ENCODE measurements at regions not wholly inside any gene's neighbourhood (a gene's known extent, or its start where the extent isn't known, plus 50 kb on each side); places are given as distances from the start of the nearest gene placed in this dataset.
"Not testable (repeated sequence)": the region's sequence is repeated elsewhere in the genome, so short reads cannot be mapped to it uniquely, and the experiment has no call there.

DNA sequence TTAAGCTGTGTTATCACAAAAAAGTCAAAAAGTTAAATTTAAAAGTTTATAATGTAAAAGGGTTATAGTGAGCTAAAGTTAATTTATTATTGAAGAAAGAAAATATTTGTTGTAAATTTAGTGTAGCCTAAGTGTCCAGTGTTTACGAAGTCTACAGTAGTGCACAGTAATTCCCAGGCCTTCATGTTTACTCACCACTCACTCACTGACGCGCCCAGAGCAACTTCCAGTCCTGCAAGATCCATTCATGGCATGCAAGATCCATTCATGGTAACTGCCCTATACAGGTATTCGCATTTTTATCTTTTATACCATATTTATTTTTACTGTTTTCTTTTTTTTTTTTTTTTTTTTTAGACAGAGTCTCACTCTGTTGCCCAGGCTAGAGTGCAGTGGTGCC lies 69.5 kb downstream of the TPRA1 start:
- no peak for DNase-seq

DNA sequence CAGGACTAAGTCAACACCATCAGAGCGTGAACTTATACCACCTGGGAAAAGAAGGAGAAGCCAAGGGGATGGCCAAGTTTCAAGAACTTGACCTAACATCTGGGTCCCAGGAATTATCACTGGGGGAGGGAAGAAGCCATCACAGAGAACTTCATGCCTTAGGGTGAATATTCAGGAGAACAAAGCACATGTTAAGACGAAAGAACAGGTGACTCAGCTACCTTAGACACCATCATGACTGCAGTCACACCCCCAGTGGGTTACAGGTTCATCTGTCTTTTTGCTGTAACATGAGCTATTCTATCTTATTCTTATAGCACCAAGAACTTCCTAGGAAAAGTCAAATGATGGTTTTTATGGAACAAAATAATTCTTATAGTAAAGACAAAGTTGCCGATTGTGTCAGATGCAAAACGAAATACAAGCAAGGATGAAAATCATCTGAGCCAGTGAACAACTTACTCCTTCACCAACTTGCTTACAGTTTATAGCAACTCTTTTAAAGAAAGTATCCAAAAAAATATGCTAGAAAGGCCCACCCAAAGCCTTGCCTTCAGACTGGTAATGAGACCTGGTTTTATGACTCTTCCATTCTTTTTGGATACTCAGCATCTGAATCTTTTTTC lies 72.0 kb downstream of the TPRA1 start:
- DNase-seq: no peak

DNA sequence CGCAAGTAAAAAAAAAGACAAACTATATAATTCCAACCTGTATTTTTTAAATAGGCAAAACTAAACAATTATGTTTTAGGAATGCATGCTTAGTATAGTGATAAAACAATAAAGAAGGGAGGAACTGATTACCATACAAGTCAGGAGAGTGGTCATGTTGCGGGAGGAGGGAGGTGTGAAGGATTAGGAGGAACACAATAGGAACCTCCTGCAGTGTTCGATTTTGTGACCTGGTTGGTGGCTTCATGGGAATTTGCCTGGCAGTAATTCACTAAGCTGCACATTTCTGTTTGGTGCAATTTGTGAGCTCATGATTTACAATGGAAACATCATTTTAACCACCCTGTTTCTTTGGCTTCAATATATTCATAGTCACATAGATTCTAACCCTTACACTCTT lies 78.3 kb downstream of the TPRA1 start:
- DNase-seq: no peak

DNA sequence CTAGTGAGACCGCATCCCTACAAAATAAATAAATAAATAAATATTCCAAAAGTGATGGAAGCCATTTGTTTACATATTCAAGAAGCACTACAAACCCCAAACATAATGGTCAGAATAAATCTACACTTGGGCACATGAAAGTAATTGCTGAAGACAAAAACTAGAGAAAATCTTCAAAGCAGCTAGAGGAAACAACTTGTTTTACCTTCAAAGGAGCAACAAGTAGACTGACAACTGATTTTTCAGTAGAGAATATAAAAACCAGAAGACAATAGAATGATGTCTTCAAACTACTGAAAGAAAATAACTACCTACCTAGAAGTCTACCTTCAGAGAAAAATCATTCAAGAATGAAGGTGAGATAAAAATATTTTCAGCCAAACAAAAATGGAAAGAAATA lies 89.4 kb downstream of the TPRA1 start:
- no peak for DNase-seq

DNA sequence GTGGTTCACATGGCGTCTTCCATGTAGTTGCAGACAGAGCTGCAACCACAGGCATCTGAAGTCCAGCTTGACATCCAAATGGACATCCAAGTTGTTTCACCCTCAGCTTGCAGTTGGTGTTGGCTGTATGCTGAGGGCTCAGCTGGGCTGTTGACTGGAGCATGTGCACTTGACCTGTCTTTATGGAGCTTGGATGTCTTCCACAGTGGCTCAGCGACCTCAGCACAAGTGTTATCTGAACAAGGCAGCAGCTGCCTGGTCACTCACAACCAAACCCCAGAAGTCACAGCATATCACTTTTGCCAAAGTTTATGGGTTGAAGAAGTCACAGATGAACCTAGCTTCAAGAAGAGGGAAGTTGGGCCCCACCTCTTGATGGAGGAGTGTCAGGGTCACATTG lies 92.9 kb downstream of the TPRA1 start:
- no peak for DNase-seq

DNA sequence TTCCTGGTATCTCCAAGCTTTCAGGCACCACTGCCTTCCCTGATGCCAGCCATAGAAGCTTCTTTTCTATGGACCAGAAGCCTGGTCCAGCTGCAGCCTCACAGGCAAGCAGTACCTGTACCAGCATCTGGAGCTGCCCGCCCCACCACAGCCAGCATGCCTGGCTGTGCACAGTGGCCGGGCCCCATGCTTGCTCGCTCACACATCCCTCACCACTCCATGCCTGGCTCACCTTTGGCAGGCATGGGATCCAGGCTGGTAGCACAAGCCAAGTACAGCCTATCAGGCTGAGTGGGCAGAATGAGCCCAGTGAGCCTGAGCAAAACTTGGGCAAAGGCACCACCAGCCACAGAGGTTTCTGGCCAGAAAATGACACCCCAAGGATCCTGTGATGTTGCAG lies 93.4 kb downstream of the TPRA1 start:
- DNase-seq: no peak

DNA sequence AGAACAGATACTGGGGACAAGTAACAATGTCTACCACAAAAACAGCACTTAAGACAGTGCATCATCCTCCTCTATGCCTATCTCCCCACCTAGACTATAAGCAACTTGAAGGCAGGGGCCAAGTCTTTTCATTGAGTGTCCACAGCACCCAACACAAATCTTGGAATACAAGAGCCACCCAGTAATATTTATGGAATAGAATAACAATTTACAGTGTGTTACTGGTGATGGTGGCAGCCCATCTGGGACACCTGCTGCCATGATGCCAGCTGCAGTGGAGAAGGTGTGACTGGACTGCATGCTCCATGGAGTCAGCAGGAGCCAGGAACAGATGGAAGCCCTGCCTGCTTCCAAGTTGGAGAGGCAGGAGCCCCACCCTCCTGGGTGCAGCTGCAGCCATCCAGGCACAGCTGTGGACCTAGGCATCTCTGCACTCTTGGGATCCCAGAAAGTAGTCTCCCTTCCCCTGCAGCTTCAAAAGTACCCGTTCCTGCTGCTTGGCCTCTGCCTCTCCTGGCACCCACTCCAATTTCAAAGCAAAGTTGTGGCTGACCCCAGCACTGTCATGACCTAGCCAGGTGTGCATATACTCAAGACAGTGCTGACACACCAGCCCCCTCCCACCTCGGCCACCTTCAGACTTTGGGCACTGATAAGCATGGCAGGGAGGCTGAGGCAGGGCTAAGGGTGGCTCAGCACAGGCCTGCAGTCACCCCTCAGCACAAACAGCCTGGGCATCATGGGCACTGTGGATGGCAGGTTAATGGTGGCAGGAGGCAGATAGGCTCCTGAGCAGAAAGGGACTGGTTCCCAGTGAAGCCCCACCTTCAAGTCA lies 94.5 kb downstream of the TPRA1 start:
- DNase-seq: no peak

DNA sequence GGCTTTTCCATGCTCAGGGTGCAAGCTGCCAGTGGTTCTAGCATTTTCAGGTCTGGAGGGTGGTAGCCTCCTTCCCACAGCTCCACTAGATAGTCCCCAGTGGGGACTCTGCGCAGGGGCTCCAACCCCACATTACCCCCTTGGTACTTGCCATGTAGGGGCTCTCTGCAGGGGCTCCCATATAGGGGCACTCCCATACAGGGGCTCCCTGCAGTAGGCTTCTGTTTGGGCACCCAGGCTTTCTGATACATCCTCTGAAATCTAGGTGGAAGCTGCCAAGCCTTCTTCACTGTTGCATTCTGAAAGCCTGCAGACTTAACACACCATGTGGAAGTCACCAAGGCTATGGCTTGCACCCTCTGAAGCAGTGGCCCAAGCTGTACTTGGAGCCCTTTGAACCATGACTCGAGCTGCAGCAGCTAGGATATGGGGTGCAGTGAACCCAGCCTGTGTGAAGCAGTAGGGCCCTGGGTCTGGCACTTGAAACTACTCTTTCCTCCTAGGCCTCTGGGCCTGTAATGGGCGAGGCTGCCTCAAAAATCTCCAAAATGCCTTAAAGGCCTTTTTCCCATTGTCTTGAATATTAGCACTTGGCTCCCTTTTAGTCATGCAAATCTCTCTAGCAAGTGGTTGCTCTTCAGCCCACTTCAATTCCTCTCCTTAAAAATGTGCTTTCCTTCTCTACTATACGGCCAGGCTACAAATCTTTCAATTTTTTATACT lies 96.4 kb downstream of the TPRA1 start:
- DNase-seq: no peak

DNA sequence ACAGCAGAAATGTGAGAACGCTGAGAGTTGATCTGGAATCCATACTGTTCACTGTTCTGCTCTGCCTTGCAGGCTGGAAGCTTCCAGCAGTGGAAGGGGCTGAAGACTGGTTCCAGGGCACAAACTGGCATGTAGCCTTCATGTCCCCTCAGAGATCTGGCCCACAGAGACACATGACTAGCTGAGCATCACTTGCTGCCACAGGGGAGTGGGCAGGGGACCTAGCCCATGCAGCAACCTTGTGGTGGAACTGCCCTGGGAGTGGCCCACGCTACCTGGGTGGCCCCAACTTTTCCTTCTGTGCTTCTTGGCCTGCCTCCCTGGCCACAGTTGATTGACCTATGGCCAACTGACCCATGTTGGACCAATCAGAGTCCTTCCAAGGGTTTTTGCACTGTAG lies 98.1 kb downstream of the TPRA1 start:
- DNase-seq: no peak

DNA sequence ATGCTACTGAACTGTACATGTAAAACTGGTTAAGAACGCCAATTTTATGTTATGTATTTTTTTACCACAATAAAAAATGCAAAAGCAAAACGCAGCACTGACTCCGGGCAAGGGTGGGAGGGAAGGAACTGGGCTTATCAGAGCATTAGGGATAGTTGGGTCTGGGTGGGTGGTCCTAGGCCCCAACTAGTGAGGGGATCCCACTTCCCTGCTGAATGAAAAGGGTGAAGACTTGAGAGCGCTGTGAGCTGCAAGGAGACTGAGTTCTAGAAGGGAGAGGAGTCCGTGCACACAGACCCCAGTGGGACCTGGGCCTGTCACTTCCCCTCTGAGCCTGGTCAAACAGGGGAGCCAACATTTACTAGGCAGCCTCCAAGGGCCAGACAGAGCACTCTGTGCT lies 98.6 kb downstream of the TPRA1 start:
- DNase-seq: no peak

DNA sequence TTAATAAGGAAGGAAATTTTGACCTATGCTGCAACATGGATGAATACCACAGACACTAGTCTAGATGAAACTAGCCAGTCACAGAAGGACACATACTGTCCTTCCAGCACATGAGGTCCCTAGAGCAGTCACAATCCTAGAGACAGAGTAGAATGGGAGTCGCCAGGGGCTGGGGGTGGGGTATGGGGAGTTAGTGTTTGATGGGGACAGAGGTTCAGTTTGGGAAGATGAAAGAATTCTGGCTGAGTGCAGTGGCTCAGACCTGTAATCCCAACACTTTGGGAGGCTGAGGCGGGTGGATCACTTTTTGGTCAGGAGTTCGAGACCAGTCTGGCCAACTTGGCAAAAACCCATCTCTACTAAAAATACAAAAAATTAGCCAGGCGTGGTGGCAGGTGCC lies 99.2 kb downstream of the TPRA1 start:
- no peak for DNase-seq

DNA sequence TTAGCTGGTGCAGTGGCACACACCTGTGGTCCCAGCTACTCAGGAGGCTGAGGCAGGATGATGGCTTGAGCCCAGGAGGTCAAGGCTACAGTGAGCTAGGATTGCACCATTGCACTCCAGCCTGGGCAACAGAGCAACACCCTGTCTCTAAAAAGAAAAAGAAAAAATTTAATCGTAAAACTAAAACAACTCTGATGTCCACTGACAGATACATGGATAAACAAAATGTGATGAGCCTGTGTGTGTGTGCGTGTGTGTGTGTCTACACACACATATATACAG lies 99.6 kb downstream of the TPRA1 start:
- not testable (repeated sequence) for DNase-seq

DNA sequence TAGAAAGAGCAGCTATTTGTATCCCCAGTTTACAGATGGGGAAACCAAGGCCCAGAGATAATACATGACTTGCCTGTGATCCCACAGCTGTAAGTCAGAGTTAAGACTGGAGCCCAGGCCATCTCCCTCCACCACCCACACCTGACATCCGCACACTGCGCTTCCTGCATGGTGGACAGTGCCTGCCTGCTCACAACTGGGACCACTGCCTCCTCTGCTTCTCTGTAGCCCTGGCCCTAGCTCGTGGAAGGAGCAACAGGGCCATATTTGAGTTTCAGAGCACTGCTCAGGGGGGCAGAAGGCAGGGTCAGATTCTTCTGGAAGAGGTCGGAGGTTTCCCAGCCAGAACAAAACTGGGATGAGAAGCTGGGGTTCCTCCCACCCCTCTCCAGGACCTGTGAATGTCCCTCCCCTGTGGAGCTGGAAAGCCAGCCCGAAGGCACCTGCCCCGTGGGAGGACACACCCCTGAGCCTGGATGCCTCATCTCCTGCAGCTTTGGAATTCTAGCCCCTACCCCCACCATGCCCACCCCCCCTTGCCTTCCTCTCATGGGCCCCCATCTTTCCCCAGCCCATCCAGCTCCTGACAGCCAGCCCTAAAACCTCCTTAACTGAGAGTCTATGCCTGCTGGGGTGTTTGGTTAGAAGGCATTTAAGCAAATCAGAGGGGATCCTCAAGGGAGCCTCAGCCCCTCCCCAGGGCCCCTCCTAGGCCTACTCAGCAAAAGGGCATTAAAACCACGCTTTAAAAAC lies 100.1 kb downstream of the TPRA1 start:
- no peak for DNase-seq

DNA sequence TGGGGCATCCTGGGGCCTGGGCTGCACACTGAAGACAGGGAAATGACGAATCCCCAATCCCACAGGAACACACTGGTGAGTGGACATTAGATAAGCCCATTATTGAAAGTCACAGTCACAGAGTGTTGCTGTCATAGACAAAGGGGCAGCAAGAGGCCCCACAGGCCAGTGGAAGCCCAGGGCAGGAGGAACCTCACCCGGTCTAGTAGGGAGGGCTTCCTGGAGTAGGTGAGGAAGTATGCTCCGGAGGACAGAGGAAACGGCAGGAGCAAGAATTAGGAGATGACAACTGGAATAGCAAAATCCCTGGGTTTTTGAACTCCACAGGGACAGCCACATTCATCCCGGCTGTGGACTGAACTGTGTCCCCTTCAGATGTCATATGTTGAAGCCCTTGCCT lies 101.2 kb downstream of the TPRA1 start:
- DNase-seq: no peak

DNA sequence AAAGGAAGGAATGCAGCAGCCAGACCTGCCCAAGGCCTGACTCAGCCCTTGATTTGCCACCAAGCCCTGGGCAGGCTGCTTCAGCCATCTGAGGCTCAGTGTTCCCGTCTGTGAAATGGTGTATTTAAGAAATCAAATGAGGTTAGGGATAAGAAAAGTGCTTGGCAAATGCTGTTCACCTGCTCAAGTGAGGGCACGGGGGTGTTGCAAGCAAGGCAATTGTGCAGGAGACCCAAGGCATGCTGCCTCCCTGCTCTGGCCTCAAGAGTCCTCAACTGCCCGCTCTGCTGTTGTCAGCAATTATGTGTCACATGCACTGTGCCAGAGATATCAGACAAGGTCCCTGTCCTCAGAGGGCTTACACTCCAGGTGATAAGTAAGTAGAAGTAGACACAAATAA lies 101.8 kb downstream of the TPRA1 start:
- DNase-seq: no peak

DNA sequence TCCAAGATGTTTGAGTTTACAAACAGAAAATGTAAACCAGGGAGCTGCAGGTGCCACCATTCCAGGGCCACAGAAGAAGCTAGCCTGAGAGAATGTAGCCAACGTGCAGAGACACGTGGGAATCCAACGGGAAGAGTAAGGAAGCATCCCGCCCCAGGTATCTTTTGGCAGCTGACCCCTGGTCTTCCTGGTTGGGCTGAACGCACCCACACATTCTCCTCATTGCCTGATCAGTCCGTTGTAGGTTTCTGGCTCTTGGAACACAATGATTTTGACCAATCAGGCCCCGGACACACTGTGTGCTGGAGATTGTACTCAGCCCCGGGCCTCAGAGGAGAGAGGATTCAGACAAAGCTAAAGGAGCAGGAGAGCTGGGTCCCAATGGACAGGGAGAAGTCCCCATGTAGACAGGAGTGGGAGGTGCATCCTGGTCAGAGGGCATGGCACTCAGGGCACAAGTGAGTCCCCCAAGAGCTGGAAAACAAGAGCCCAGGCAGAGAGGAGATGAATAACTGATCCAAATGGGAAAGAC lies 102.3 kb downstream of the TPRA1 start:
- no peak for DNase-seq

DNA sequence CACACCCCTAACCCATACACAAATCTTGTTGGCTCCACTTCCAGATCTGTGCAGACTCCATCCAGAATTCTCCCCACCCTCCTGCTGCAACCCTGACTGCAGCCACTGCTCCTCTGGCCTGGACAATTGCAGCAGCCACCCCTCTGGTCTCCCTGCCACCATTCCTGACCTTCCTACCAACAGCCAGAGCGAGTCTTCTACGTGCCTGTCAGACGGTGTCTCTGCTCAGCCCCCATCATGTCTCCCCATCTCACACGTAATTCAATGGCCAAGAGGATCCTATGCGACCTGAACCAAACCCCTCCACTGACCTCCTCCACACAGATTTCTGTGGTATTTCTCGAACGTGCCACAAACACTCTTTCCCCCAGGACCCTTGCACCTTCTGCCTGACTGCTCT lies 103.3 kb downstream of the TPRA1 start:
- DNase-seq: no peak

DNA sequence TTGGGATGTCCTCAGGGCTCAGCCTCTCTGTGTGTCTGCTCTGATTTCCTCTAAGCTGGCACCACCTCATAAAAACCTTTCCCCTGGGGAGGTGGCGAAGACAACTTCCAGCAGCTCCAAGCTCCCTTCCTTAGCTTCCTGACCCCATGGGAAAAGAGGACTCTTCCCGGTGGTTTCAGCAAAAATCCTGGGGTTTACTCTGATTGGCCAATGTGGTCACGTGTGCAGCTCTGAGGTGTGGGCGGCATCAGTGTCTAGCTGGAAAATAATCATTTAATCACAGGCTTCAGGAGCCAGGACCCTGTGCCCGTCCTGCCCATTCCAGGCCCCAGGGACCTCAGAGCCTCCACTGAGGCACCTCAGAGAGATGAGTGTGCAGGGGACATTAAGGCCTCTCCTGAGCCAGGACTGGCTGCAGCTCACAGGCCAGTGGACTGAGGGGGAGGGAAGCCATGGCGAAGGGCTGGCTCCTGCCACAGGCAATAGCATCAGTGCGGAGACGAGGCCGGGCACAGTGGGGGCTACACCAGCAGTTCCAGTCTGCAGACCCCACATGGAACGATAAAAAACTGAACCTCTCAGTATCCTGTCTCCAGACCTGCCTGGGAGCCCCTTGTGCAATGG lies 104.1 kb downstream of the TPRA1 start:
- DNase-seq: no peak

DNA sequence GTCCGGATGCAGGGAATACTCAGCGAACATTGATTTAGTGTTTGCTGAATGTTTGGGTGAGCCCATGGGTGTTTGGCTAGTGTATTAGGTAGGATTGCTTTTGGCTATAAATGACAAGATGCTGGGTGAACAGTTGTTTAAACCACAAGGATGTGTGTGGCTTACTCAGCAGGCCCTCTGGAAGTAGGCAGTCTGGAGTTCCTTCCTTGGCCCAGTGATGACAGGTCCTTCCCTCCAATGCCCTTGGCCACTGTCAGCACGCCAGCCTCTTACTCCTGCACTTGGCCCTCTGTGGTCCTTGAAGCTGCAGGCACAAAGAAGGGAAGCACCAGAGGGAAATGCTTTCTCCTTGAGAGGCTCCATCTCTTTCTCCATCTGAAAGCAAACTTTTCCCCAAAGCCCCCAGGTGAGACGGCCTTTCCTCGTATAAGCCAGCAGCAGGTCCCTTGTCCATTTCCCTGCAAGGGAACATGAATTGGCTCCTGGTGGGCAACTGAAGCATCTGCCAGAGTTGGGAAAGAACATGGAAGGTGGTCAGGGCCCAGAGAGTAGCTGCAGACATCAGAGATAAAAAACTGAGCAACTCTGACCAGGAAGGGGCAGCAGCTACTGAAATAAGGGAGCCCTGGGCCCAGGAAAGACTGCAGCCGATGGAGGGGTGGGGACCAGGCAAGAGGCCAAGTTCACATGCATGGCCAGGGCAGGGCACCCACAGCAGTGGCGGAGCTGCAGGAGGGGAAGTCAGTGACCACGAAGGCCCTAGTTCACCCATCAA lies 105.0 kb downstream of the TPRA1 start:
- no peak for DNase-seq

DNA sequence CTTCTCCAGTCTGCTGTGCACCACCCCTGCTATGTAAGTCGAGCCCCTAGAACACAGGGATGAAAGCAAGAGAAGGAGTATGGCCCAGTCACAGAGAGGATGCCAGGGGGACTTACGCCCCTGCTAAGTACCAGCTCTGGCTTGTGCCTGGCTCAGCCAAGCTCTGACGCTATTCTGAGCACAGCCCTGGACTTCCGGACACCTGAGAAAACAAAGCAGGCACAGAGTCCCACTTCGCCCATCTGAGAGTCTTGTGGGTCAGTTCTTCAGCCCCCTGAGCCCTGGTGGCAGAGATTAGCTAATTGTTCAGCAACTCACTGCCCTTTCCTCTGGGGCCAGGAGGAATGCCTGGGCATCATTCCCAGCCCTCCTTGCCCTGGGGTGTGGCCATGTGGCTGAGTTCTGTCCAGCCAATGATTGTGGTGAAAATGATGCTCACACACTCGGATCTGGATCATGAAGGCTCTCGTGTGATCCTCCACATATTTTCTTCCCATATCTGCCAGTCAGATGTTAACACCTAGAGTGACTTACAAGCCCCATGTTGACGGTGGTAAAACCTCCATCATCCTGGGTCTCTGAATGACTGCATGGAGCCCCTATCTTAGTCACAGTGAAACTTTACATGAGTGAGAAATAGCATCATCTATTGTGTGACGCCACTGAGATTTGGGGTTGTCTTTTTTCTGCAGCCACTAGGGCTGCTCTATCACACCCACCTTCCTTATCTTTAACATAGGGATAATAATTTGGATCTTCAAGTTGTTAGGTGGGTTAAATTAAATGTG lies 105.7 kb downstream of the TPRA1 start:
- DNase-seq: no peak
